C4-2B (cell line): ENCODE measurements at regions not wholly inside any gene's neighbourhood (a gene's known extent, or its start where the extent isn't known, plus 50 kb on each side); places are given as distances from the start of the nearest gene placed in this dataset.

Experiments used
- ZFX ChIP-seq: fragments of 450-650 bp; IDR thresholded peaks from 2 replicates; pipeline ENCODE4 v1.6.1; 2017
- TF ChIP-seq, protein P1 (sequence below): fragments of 450-650 bp; conservative IDR thresholded peaks from 2 replicates; pipeline ENCODE4 v1.5.1; 2017; ENCODE audit warnings: mild to moderate bottlenecking

DNA sequence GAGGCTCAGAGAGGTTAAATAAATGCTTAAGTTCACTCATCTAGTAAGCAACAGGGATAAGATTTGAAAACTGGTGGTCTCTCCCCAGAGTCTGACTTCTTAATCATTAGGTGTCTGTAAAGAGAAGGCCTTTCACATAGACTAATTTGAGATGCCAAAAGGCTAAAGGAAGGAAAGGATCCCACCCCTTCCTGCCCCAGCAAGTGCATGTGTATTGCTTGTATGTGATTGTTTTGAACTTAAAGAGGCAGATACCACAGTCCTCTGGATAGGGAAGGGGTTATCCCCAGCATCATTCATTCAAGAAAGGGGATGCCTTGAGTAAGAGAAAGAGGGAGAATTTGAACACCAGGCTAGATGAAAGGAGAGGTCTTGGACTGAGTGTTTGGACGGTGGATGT, 192.0 kb downstream of the OGFRL1 start:
- TF ChIP-seq, protein P1, sequence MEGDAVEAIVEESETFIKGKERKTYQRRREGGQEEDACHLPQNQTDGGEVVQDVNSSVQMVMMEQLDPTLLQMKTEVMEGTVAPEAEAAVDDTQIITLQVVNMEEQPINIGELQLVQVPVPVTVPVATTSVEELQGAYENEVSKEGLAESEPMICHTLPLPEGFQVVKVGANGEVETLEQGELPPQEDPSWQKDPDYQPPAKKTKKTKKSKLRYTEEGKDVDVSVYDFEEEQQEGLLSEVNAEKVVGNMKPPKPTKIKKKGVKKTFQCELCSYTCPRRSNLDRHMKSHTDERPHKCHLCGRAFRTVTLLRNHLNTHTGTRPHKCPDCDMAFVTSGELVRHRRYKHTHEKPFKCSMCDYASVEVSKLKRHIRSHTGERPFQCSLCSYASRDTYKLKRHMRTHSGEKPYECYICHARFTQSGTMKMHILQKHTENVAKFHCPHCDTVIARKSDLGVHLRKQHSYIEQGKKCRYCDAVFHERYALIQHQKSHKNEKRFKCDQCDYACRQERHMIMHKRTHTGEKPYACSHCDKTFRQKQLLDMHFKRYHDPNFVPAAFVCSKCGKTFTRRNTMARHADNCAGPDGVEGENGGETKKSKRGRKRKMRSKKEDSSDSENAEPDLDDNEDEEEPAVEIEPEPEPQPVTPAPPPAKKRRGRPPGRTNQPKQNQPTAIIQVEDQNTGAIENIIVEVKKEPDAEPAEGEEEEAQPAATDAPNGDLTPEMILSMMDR: no peak
- no peak for TF ChIP-seq ZFX
